ENCODE measurements at regions not wholly inside any gene's neighbourhood (a gene's known extent, or its start where the extent isn't known, plus 50 kb on each side); places are given as distances from the start of the nearest gene placed in this dataset.

- no peak for TF ChIP-seq GATA3 (IDR thresholded peaks at IDR 0.05; ENCODE audit: low read depth, low read length)
- TF ChIP-seq GATA2 (IDR thresholded peaks at IDR 0.05; ENCODE audit: low read depth, low read length): no peak
Measured at GRCh38 chr15:70151462-70151861, 53.7 kb upstream of the TLE3 start.

GRCh38 chr15:70151003-70151402 lies 53.3 kb upstream of the TLE3 start:
- TF ChIP-seq GATA2 (IDR thresholded peaks at IDR 0.05; ENCODE audit: low read depth, low read length): no peak
- TF ChIP-seq GATA3 (IDR thresholded peaks at IDR 0.05; ENCODE audit: low read depth, low read length): no peak

GRCh38 chr15:70150405-70150747 lies 52.7 kb upstream of the TLE3 start:
- TF ChIP-seq GATA2 (IDR thresholded peaks at IDR 0.05; ENCODE audit: low read depth, low read length) (no peak), GATA3 (IDR thresholded peaks at IDR 0.05; ENCODE audit: low read depth, low read length) (no peak)

- TF ChIP-seq GATA3 (IDR thresholded peaks at IDR 0.05; ENCODE audit: low read depth, low read length) (no peak), GATA2 (IDR thresholded peaks at IDR 0.05; ENCODE audit: low read depth, low read length) (no peak)
Measured at GRCh38 chr15:70149667-70150404, 52.1 kb upstream of the TLE3 start.

GRCh38 chr15:70147778-70148177 lies 50.1 kb upstream of the TLE3 start:
- no peak for TF ChIP-seq GATA2 (IDR thresholded peaks at IDR 0.05; ENCODE audit: low read depth, low read length)
- TF ChIP-seq GATA3 (IDR thresholded peaks at IDR 0.05; ENCODE audit: low read depth, low read length): no peak
